PFSK-1 (cell line): ENCODE measurements at regions not wholly inside any gene's neighbourhood (a gene's known extent, or its start where the extent isn't known, plus 50 kb on each side); places are given as distances from the start of the nearest gene placed in this dataset.

ENCODE experiments used
- FOXP2 ChIP-seq: optimal IDR thresholded peaks from 2 replicates; pipeline ENCODE3; 2011; ENCODE audit warnings: borderline replicate concordance, control low read depth, inconsistent platforms; ENCODE audit not compliant: insufficient read depth; ENCODE audit errors: extremely low read length, extremely low read depth
- POLR2AphosphoS5 ChIP-seq: IDR thresholded peaks from 2 replicates; pipeline ENCODE4 v1.6.1; 2012; ENCODE audit warnings: low read depth, mild to moderate bottlenecking, control low read depth, low read length, moderate library complexity
- SIN3A ChIP-seq: IDR thresholded peaks from 2 replicates; pipeline ENCODE4 v1.6.1; 2012; ENCODE audit warnings: mild to moderate bottlenecking, low read length, moderate library complexity, borderline replicate concordance; ENCODE audit not compliant: insufficient read depth
- TAF1 ChIP-seq: IDR thresholded peaks from 2 replicates; pipeline ENCODE4 v1.6.1; 2012; ENCODE audit warnings: low read length, control low read depth, borderline replicate concordance; ENCODE audit not compliant: insufficient read depth
- TF ChIP-seq, protein P1 (sequence below), 2 experiments: IDR thresholded peaks; 2 replicates each; pipeline versions ENCODE4 v1.6.1 to v1.8.0; 2011 to 2012; ENCODE audit warnings: low read depth in 2 of 2, low read length in 2 of 2, control low read depth in 1 of 2, inconsistent platforms in 1 of 2, mild to moderate bottlenecking in 1 of 2, moderate library complexity in 1 of 2; ENCODE audit not compliant: insufficient read depth in 1 of 2

- TF ChIP-seq SIN3A (no peak), FOXP2 (no peak), TAF1 (no peak), POLR2AphosphoS5 (no peak)
- TF ChIP-seq, protein P1, sequence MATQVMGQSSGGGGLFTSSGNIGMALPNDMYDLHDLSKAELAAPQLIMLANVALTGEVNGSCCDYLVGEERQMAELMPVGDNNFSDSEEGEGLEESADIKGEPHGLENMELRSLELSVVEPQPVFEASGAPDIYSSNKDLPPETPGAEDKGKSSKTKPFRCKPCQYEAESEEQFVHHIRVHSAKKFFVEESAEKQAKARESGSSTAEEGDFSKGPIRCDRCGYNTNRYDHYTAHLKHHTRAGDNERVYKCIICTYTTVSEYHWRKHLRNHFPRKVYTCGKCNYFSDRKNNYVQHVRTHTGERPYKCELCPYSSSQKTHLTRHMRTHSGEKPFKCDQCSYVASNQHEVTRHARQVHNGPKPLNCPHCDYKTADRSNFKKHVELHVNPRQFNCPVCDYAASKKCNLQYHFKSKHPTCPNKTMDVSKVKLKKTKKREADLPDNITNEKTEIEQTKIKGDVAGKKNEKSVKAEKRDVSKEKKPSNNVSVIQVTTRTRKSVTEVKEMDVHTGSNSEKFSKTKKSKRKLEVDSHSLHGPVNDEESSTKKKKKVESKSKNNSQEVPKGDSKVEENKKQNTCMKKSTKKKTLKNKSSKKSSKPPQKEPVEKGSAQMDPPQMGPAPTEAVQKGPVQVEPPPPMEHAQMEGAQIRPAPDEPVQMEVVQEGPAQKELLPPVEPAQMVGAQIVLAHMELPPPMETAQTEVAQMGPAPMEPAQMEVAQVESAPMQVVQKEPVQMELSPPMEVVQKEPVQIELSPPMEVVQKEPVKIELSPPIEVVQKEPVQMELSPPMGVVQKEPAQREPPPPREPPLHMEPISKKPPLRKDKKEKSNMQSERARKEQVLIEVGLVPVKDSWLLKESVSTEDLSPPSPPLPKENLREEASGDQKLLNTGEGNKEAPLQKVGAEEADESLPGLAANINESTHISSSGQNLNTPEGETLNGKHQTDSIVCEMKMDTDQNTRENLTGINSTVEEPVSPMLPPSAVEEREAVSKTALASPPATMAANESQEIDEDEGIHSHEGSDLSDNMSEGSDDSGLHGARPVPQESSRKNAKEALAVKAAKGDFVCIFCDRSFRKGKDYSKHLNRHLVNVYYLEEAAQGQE (IDR thresholded peaks at IDR 0.05; ENCODE audit: insufficient read depth in 1 of 2, low read depth in 2 of 2, low read length in 2 of 2) = no peak
Measured at GRCh38 chr15:39447881-39448280, 133.0 kb upstream of the THBS1 start.

GRCh38 chr15:39448409-39448808, 132.5 kb upstream of the THBS1 start:
- no peak for TF ChIP-seq SIN3A

- TF ChIP-seq TAF1 = no peak
Measured at GRCh38 chr15:39451121-39451688, 129.7 kb upstream of the THBS1 start.

DNA sequence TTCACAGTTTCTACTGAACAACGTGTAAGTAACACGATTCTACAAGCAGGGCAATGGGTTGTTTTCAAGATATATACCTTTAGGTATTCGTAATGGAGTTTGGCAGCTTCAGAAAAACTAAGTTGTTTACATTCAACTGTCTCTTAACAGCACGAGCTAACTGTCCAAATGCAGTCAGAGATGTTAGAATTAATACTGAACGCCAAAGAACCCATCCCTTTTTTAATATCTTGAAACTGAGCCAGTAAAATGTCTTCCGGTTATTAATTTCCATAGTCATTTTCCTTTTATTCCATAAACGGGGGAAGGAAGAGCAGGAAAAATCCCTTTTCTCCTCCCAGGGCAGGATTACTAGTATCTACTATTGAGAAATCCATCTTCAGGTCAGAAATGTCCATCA, 129.0 kb upstream of the THBS1 start:
- TF ChIP-seq, protein P1 (IDR thresholded peaks at IDR 0.05; ENCODE audit: insufficient read depth in 1 of 2, low read depth in 2 of 2, low read length in 2 of 2) = no peak

GRCh38 chr15:39453620-39454019, 127.3 kb upstream of the THBS1 start:
- no peak for TF ChIP-seq FOXP2
- TF ChIP-seq TAF1 = no peak
- TF ChIP-seq POLR2AphosphoS5 = no peak
- TF ChIP-seq, protein P1 (IDR thresholded peaks at IDR 0.05; ENCODE audit: insufficient read depth in 1 of 2, low read depth in 2 of 2, low read length in 2 of 2) = no peak
- no peak for TF ChIP-seq SIN3A

GRCh38 chr15:39454189-39454986, 126.5 kb upstream of the THBS1 start:
- TF ChIP-seq FOXP2 (no peak), SIN3A (no peak), TAF1 (no peak), POLR2AphosphoS5 (no peak)
- TF ChIP-seq, protein P1 (IDR thresholded peaks at IDR 0.05; ENCODE audit: insufficient read depth in 1 of 2, low read depth in 2 of 2, low read length in 2 of 2) = no peak
